ENCODE measurements at regions not wholly inside any gene's neighbourhood (a gene's known extent, or its start where the extent isn't known, plus 50 kb on each side); places are given as distances from the start of the nearest gene placed in this dataset.
"Not testable (repeated sequence)": the region's sequence is repeated elsewhere in the genome, so short reads cannot be mapped to it uniquely, and the experiment has no call there.

DNA sequence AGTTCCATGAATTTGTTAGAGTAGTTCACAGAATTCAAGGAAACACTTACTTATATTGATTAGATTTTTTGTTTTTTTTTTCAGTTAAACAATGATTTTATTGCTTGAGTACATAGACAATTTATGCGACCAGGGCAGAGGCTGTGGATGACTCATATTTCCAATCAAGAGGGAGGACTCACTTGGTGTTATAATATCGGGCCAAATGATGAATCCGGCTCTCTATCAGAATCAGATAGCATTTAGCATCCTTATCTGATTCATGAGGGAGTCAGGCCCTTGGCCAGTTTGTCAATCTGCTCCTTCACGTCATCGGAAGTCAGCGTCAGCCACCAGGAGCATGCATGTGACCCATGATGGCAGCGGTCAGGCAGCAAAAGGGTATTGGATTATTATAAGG, 82.3 kb upstream of the HUWE1 start:
- no peaks in the 10 kb centered on the region for H3K9me3 ChIP-seq
- WGBS, 2 donors (ENCODE audit: low coverage in 1 of 2): 78 to 80% methylated on average over 1 of the region's 7 CpGs
- H3K36me3 ChIP-seq: no peaks in the 10 kb centered on the region
- TF ChIP-seq EP300 (IDR thresholded peaks at IDR 0.05) (no peak), POLR2AphosphoS5 (IDR thresholded peaks at IDR 0.05) (no peak), POLR2A (IDR thresholded peaks at IDR 0.05) (no peak)
- TF ChIP-seq, protein P1, sequence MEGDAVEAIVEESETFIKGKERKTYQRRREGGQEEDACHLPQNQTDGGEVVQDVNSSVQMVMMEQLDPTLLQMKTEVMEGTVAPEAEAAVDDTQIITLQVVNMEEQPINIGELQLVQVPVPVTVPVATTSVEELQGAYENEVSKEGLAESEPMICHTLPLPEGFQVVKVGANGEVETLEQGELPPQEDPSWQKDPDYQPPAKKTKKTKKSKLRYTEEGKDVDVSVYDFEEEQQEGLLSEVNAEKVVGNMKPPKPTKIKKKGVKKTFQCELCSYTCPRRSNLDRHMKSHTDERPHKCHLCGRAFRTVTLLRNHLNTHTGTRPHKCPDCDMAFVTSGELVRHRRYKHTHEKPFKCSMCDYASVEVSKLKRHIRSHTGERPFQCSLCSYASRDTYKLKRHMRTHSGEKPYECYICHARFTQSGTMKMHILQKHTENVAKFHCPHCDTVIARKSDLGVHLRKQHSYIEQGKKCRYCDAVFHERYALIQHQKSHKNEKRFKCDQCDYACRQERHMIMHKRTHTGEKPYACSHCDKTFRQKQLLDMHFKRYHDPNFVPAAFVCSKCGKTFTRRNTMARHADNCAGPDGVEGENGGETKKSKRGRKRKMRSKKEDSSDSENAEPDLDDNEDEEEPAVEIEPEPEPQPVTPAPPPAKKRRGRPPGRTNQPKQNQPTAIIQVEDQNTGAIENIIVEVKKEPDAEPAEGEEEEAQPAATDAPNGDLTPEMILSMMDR (IDR thresholded peaks at IDR 0.05): no peak
- no peak overlapping the region for H3K4me3 ChIP-seq
- no peak for ATAC-seq
- no peaks in the 10 kb centered on the region for H3K27me3 ChIP-seq
- H3K4me1 ChIP-seq: no peaks in the 10 kb centered on the region
- H3K27ac ChIP-seq: no peak overlapping the region

DNA sequence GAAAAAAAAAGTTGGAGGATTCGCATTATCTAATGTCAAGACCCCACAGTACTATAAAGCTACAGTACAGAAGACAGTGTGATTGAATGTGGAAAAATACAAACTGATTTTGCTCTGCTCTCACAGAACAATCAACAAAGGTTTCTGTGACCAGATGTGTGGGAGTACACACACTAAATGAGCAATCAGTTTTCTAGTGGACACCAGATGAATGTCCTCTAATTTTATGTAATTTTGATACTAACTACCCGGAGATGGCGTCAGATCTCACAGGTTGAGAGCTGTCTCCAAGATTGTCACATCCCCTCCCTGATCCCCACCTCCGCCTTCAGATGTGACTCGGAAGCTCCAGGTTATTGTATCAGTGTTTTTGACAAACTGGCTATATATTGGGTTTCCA, 81.9 kb upstream of the HUWE1 start:
- Histone ChIP-seq H3K27me3 (no peaks in the 10 kb centered on the region), H3K4me1 (no peaks in the 10 kb centered on the region), H3K36me3 (no peaks in the 10 kb centered on the region), H3K27ac (no peak overlapping the region), H3K9me3 (no peaks in the 10 kb centered on the region), H3K4me3 (no peak overlapping the region)
- ATAC-seq: no peak
- TF ChIP-seq, protein P1 (IDR thresholded peaks at IDR 0.05): no peak
- TF ChIP-seq EP300 (IDR thresholded peaks at IDR 0.05): no peak
- TF ChIP-seq POLR2AphosphoS5 (IDR thresholded peaks at IDR 0.05): no peak
- TF ChIP-seq POLR2A (IDR thresholded peaks at IDR 0.05): no peak
- 67 to 75% methylated on average over 5 of the region's 5 CpGs for WGBS, 2 donors (ENCODE audit: low coverage in 1 of 2)

DNA sequence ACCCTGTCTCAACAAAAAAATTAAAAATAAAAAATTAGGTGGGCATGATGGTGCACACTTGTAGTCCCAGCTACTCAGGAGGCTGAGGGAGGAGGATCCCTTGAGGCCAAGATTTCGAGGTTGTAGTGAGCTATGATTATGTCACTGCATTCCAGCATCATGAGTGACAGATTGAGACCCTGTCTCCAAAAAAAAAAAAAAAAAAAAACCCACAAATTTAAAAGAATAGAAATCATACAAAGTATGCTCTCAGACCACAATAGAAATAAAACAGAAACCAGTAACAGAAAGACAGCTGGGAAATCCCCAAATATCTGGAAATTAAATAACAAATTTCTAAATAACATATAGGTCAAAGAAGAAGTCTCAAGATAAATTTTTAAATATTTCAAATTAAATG, 81.0 kb upstream of the HUWE1 start:
- Histone ChIP-seq H3K4me1 (no peaks in the 10 kb centered on the region), H3K27ac (no peak overlapping the region), H3K4me3 (no peak overlapping the region), H3K9me3 (no peaks in the 10 kb centered on the region), H3K27me3 (no peaks in the 10 kb centered on the region), H3K36me3 (no peaks in the 10 kb centered on the region)
- no peak for TF ChIP-seq EP300 (IDR thresholded peaks at IDR 0.05)
- no peak for TF ChIP-seq POLR2AphosphoS5 (IDR thresholded peaks at IDR 0.05)
- no peak for TF ChIP-seq POLR2A (IDR thresholded peaks at IDR 0.05)
- TF ChIP-seq, protein P1 (IDR thresholded peaks at IDR 0.05): no peak
- ATAC-seq: no peak
- 0 to 43% methylated on average over 1 of the region's 1 CpG for WGBS, 2 donors (ENCODE audit: low coverage in 1 of 2)

DNA sequence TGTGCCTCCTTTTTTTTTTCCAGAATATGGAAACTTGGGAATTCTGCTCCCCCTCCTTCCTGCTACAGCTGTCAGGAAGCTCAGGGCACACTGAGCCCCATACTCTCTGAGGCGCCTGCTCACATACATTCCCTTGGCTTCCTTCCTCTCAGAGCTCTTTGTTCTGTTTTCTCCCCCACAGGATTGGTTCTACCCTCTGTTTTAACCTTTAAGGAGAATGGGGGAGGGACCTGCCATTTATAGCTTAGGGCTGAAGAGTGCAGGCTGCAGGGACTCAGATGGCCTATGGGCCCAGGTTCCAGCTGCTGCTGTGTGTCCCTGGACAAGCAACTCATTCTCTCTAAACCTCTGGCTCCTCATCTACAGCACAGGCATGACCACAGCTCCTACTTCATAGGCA, 70.7 kb upstream of the HUWE1 start:
- not testable (repeated sequence) for H3K4me3 ChIP-seq, H3K27me3 ChIP-seq, H3K4me1 ChIP-seq, ATAC-seq, H3K9me3 ChIP-seq, H3K27ac ChIP-seq, H3K36me3 ChIP-seq
- 38% methylated on average over 1 of the region's 1 CpG; no CpG with 5 or more reads in 1 of the 2 donors for WGBS, 2 donors (ENCODE audit: low coverage in 1 of 2)

DNA sequence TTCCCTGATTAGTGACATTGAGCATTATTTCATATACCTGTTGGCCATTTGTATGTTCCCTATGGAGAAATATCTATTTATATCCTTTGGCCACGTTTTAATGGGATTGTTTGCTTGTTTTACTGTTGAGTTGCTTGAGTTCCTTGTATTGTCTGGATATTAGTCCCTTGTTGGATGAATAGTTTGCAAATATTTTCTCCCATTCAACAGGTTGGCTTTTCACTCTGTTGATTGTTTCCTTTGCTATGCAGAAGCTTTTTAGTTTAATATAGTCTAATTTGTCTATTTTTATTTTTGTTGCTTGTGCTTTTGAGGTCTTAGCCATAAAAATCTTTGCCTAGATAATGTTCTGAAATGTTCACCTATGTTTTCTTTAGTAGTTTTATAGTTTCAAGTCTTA, 60.2 kb upstream of the HUWE1 start:
- H3K9me3 ChIP-seq: no peaks in the 10 kb centered on the region
- H3K4me1 ChIP-seq: no peaks in the 10 kb centered on the region
- WGBS, 2 donors (ENCODE audit: low coverage in 1 of 2): 9 to 50% methylated on average over 1 of the region's 1 CpG
- TF ChIP-seq EP300 (IDR thresholded peaks at IDR 0.05): no peak
- TF ChIP-seq POLR2A (IDR thresholded peaks at IDR 0.05): no peak
- TF ChIP-seq POLR2AphosphoS5 (IDR thresholded peaks at IDR 0.05): no peak
- TF ChIP-seq, protein P1 (IDR thresholded peaks at IDR 0.05): no peak
- no peak overlapping the region for H3K4me3 ChIP-seq
- H3K27ac ChIP-seq: no peak overlapping the region
- ATAC-seq: no peak
- H3K36me3 ChIP-seq: no peaks in the 10 kb centered on the region
- no peaks in the 10 kb centered on the region for H3K27me3 ChIP-seq

DNA sequence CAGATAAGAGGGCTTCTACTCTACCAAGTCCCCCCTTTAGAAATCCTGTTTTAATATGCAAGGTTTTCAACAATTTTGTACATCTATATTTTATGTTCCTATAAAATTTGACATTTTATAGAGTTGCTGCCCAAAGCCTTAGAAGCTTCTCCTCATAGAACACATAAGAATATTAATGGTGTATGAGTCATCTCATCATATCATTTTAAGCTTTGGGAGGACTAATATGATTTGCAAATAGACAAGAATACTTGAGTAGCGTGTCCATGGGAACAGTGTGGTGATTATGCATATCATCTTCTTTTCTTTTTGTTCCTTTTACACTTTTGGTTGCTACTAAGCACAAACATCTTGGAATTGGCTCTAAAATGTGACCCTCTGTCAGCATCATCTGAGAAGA, 56.7 kb upstream of the HUWE1 start:
- H3K9me3 ChIP-seq: no peaks in the 10 kb centered on the region
- H3K27me3 ChIP-seq: no peaks in the 10 kb centered on the region
- WGBS, 2 donors (ENCODE audit: low coverage in 1 of 2): 55 to 91% methylated on average over 1 of the region's 1 CpG
- no peak for ATAC-seq
- TF ChIP-seq, protein P1 (IDR thresholded peaks at IDR 0.05): no peak
- TF ChIP-seq POLR2A (IDR thresholded peaks at IDR 0.05) (no peak), POLR2AphosphoS5 (IDR thresholded peaks at IDR 0.05) (no peak), EP300 (IDR thresholded peaks at IDR 0.05) (no peak)
- H3K4me1 ChIP-seq: no peaks in the 10 kb centered on the region
- H3K27ac ChIP-seq: no peak overlapping the region
- no peak overlapping the region for H3K4me3 ChIP-seq
- H3K36me3 ChIP-seq: no peaks in the 10 kb centered on the region

All from gastroesophageal sphincter (tissue), 4 donors.